Trophoblast cell (in vitro differentiated cells and primary cell): ENCODE measurements at regions not wholly inside any gene's neighbourhood (a gene's known extent, or its start where the extent isn't known, plus 50 kb on each side); places are given as distances from the start of the nearest gene placed in this dataset.

Source experiments
- DNase-seq, 2 donors: peaks; one replicate each; pipeline ENCODE4 v3.0.0-alpha.2; 2016
- H2AFZ ChIP-seq: 2 replicates; pipeline ENCODE4 v1.6.1; 2013; ENCODE audit warnings: low read length, moderate library complexity, mild to moderate bottlenecking; ENCODE audit not compliant: insufficient read depth, poor library complexity
- H2AK5ac ChIP-seq: 2 replicates; pipeline ENCODE4 v1.6.1; 2013; ENCODE audit warnings: mild to moderate bottlenecking, low read length
- H2BK120ac ChIP-seq: 2 replicates; pipeline ENCODE4 v1.6.1; 2013; ENCODE audit warnings: low read length, mild to moderate bottlenecking, moderate library complexity; ENCODE audit not compliant: insufficient read depth, poor library complexity
- H2BK12ac ChIP-seq: 2 replicates; pipeline ENCODE4 v1.6.1; 2013; ENCODE audit warnings: mild to moderate bottlenecking, low read length, moderate library complexity
- H2BK5ac ChIP-seq: 2 replicates; pipeline ENCODE4 v1.6.1; 2013; ENCODE audit warnings: low read length, low read depth, moderate library complexity, mild to moderate bottlenecking; ENCODE audit not compliant: poor library complexity
- H3K14ac ChIP-seq: 2 replicates; pipeline ENCODE4 v1.6.1; 2013; ENCODE audit warnings: mild to moderate bottlenecking, low read length
- H3K18ac ChIP-seq: 2 replicates; pipeline ENCODE4 v1.6.1; 2013; ENCODE audit warnings: mild to moderate bottlenecking, low read length
- H3K23ac ChIP-seq: 2 replicates; pipeline ENCODE4 v1.6.1; 2013; ENCODE audit warnings: low read length
- H3K27ac ChIP-seq: 2 replicates; pipeline ENCODE4 v1.5.1; 2013; ENCODE audit warnings: low read depth, mild to moderate bottlenecking, inconsistent platforms, low read length, moderate library complexity
- H3K27me3 ChIP-seq: 2 replicates; pipeline ENCODE4 v1.6.1; 2013; ENCODE audit warnings: inconsistent platforms, mild to moderate bottlenecking, low read length, moderate library complexity; ENCODE audit not compliant: insufficient read depth
- H3K36me3 ChIP-seq, 2 experiments: 1 replicate in 1 of 2; 2 replicates in 1 of 2; pipeline ENCODE4 v1.6.1; 2013; ENCODE audit warnings: low read length in 2 of 2, mild to moderate bottlenecking in 2 of 2, moderate library complexity in 1 of 2; ENCODE audit not compliant: insufficient read depth in 2 of 2, control insufficient read depth in 1 of 2
- H3K4ac ChIP-seq: 2 replicates; pipeline ENCODE4 v1.6.1; 2013; ENCODE audit warnings: low read depth, mild to moderate bottlenecking, low read length, moderate library complexity
- H3K4me1 ChIP-seq, 2 experiments: 1 replicate in 1 of 2; 2 replicates in 1 of 2; pipeline ENCODE4 v1.6.1; 2013; ENCODE audit warnings: low read length in 2 of 2, mild to moderate bottlenecking in 2 of 2, moderate library complexity in 1 of 2; ENCODE audit not compliant: insufficient read depth in 2 of 2, control insufficient read depth in 1 of 2
- H3K4me2 ChIP-seq: 2 replicates; pipeline ENCODE4 v1.6.1; 2013; ENCODE audit warnings: inconsistent platforms, mild to moderate bottlenecking, low read length, moderate library complexity
- H3K4me3 ChIP-seq: 2 replicates; pipeline ENCODE4 v1.5.1; 2013; ENCODE audit warnings: mild to moderate bottlenecking, low read depth, low read length, inconsistent platforms
- H3K79me1 ChIP-seq: one replicate; pipeline ENCODE4 v1.6.1; 2013; ENCODE audit warnings: low read length
- H3K79me2 ChIP-seq: 2 replicates; pipeline ENCODE4 v1.6.1; 2013; ENCODE audit warnings: low read length, mild to moderate bottlenecking; ENCODE audit not compliant: control insufficient read depth, insufficient read depth, poor library complexity
- H3K9ac ChIP-seq: 2 replicates; pipeline ENCODE4 v1.6.1; 2013; ENCODE audit warnings: mild to moderate bottlenecking, low read length
- H3K9me3 ChIP-seq: 2 replicates; pipeline ENCODE4 v1.6.1; 2013; ENCODE audit warnings: low read depth, mild to moderate bottlenecking, control low read depth, inconsistent platforms, low read length; ENCODE audit not compliant: insufficient read depth
- H4K12ac ChIP-seq: 2 replicates; pipeline ENCODE4 v1.6.1; 2013; ENCODE audit warnings: low read depth, mild to moderate bottlenecking, low read length, moderate library complexity
- H4K8ac ChIP-seq: 2 replicates; pipeline ENCODE4 v1.6.1; 2013; ENCODE audit warnings: low read depth, mild to moderate bottlenecking, low read length, moderate library complexity
- H4K91ac ChIP-seq: one replicate; pipeline ENCODE4 v1.6.1; 2013; ENCODE audit warnings: low read depth, mild to moderate bottlenecking, low read length, moderate library complexity
- WGBS: extraction: QIAGEN DNeasy Blood & Tissue Kit; methylation state at CpG from one replicate; pipeline ENCODE4 v1.1.7; 2013; ENCODE audit warnings: missing lambda C conversion rate; ENCODE audit not compliant: insufficient read length, insufficient coverage; ENCODE audit errors: extremely low coverage; 5-methylcytosine and 5-hydroxymethylcytosine counted together

GRCh38 chr2:145845923-145846322 is 1326.0 kb upstream of the ZEB2 start:
- no peak overlapping the region for H2AK5ac ChIP-seq
- no peak overlapping the region for H3K4me2 ChIP-seq
- H3K14ac ChIP-seq, result no peak overlapping the region
- no peaks in the 10 kb centered on the region for H3K36me3 ChIP-seq
- no peaks in the 10 kb centered on the region for H3K9me3 ChIP-seq
- H4K8ac ChIP-seq, result no peak overlapping the region
- H3K27me3 ChIP-seq, result no peaks in the 10 kb centered on the region
- H3K18ac ChIP-seq, result no peak overlapping the region
- no peak overlapping the region for H2BK12ac ChIP-seq
- no peak overlapping the region for H3K23ac ChIP-seq
- no peak overlapping the region for H3K9ac ChIP-seq
- H3K4me3 ChIP-seq, result no peak overlapping the region
- no peaks in the 10 kb centered on the region for H3K79me1 ChIP-seq
- H2BK120ac ChIP-seq, result no peak overlapping the region
- no peak for DNase-seq
- no peak overlapping the region for H4K91ac ChIP-seq
- no CpG with 5 or more reads among the region's 3 CpGs for WGBS
- H3K79me2 ChIP-seq, result no peaks in the 10 kb centered on the region
- H3K27ac ChIP-seq, result no peak overlapping the region
- H3K4ac ChIP-seq, result no peak overlapping the region
- H4K12ac ChIP-seq, result no peak overlapping the region
- H2BK5ac ChIP-seq, result no peak overlapping the region
- H3K4me1 ChIP-seq, result no peaks in the 10 kb centered on the region
- H2AFZ ChIP-seq, result no peak overlapping the region

- H3K4me2 ChIP-seq, result no peak overlapping the region
- H3K36me3 ChIP-seq, result no peaks in the 10 kb centered on the region
- no peak overlapping the region for H2AK5ac ChIP-seq
- no peak overlapping the region for H4K8ac ChIP-seq
- H3K14ac ChIP-seq, result no peak overlapping the region
- no peaks in the 10 kb centered on the region for H3K27me3 ChIP-seq
- H4K91ac ChIP-seq, result no peak overlapping the region
- H2BK5ac ChIP-seq, result no peak overlapping the region
- no peak overlapping the region for H2BK120ac ChIP-seq
- H3K27ac ChIP-seq, result no peak overlapping the region
- H3K4ac ChIP-seq, result no peak overlapping the region
- H2BK12ac ChIP-seq, result no peak overlapping the region
- H3K18ac ChIP-seq, result no peak overlapping the region
- no CpG with 5 or more reads among the region's 2 CpGs for WGBS
- H3K4me3 ChIP-seq, result no peak overlapping the region
- no peak overlapping the region for H4K12ac ChIP-seq
- no peaks in the 10 kb centered on the region for H3K79me1 ChIP-seq
- peak in 1 of 2 donors; percentile 18 for DNase-seq
- H2AFZ ChIP-seq, result no peak overlapping the region
- no peak overlapping the region for H3K9ac ChIP-seq
- H3K23ac ChIP-seq, result no peak overlapping the region
- no peaks in the 10 kb centered on the region for H3K79me2 ChIP-seq
- no peaks in the 10 kb centered on the region for H3K9me3 ChIP-seq
- no peaks in the 10 kb centered on the region for H3K4me1 ChIP-seq
Measured at GRCh38 chr2:145845207-145845894, 1325.4 kb upstream of the ZEB2 start.

GRCh38 chr2:145841973-145842372 is 1322.1 kb upstream of the ZEB2 start:
- Histone ChIP-seq H4K8ac (no peak overlapping the region), H3K79me1 (no peaks in the 10 kb centered on the region), H3K36me3 (no peaks in the 10 kb centered on the region), H3K9ac (no peak overlapping the region), H2BK120ac (no peak overlapping the region), H3K9me3 (no peaks in the 10 kb centered on the region), H3K4me1 (no peaks in the 10 kb centered on the region), H3K4me2 (no peak overlapping the region), H3K27me3 (no peaks in the 10 kb centered on the region), H2AK5ac (no peak overlapping the region), H3K18ac (no peak overlapping the region), H2AFZ (no peak overlapping the region), H3K14ac (no peak overlapping the region), H3K23ac (no peak overlapping the region), H3K27ac (no peak overlapping the region), H2BK5ac (no peak overlapping the region), H4K12ac (no peak overlapping the region), H3K4ac (no peak overlapping the region), H2BK12ac (no peak overlapping the region), H3K4me3 (no peak overlapping the region), H4K91ac (no peak overlapping the region), H3K79me2 (no peaks in the 10 kb centered on the region)
- no CpG with 5 or more reads among the region's 3 CpGs for WGBS
- no peak for DNase-seq

- H2BK5ac ChIP-seq, result no peak overlapping the region
- H3K79me2 ChIP-seq, result no peaks in the 10 kb centered on the region
- DNase-seq, result no peak
- no peak overlapping the region for H2BK12ac ChIP-seq
- H2AFZ ChIP-seq, result no peak overlapping the region
- H3K79me1 ChIP-seq, result no peaks in the 10 kb centered on the region
- H4K8ac ChIP-seq, result no peak overlapping the region
- no peak overlapping the region for H3K18ac ChIP-seq
- no peak overlapping the region for H3K14ac ChIP-seq
- no peak overlapping the region for H3K4ac ChIP-seq
- no peaks in the 10 kb centered on the region for H3K9me3 ChIP-seq
- WGBS, result 100% methylated on average over 1 of the region's 3 CpGs
- no peak overlapping the region for H2BK120ac ChIP-seq
- H3K27ac ChIP-seq, result no peak overlapping the region
- H2AK5ac ChIP-seq, result no peak overlapping the region
- H3K4me3 ChIP-seq, result no peak overlapping the region
- H4K12ac ChIP-seq, result no peak overlapping the region
- no peaks in the 10 kb centered on the region for H3K36me3 ChIP-seq
- H3K4me2 ChIP-seq, result no peak overlapping the region
- H4K91ac ChIP-seq, result no peak overlapping the region
- H3K4me1 ChIP-seq, result no peaks in the 10 kb centered on the region
- H3K9ac ChIP-seq, result no peak overlapping the region
- H3K23ac ChIP-seq, result no peak overlapping the region
- no peaks in the 10 kb centered on the region for H3K27me3 ChIP-seq
Measured at GRCh38 chr2:145836986-145837385, 1317.1 kb upstream of the ZEB2 start.
